HG03097 (cell line): ENCODE measurements at regions not wholly inside any gene's neighbourhood (a gene's known extent, or its start where the extent isn't known, plus 50 kb on each side); places are given as distances from the start of the nearest gene placed in this dataset.

Experiments used
- ATAC-seq: cut with Tn5 transposase; IDR thresholded peaks from one replicate; pipeline ENCODE4 v1.9.1; 2021; ENCODE audit not compliant: unreplicated experiment, low FRiP score

GRCh38 chr5:167797933-167798332 is 493.5 kb upstream of the WWC1 start:
- ATAC-seq, result no peak

- ATAC-seq, result no peak
These were observed 493.0 kb upstream of the WWC1 start for GRCh38 chr5:167798448-167798847.

- no peak for ATAC-seq
These were observed 491.0 kb upstream of the WWC1 start for GRCh38 chr5:167800427-167800826.

- ATAC-seq, result no peak
These were observed 489.4 kb upstream of the WWC1 start for GRCh38 chr5:167801999-167802398.

- ATAC-seq, result no peak
These were observed 488.6 kb upstream of the WWC1 start for GRCh38 chr5:167802755-167803431.

GRCh38 chr5:167804512-167805220 is 486.8 kb upstream of the WWC1 start:
- ATAC-seq, result no peak

GRCh38 chr5:167810573-167810972 is 480.9 kb upstream of the WWC1 start:
- no peak for ATAC-seq

GRCh38 chr5:167812871-167813270 is 478.6 kb upstream of the WWC1 start:
- ATAC-seq, result no peak

- ATAC-seq, result no peak
These were observed 478.1 kb upstream of the WWC1 start for GRCh38 chr5:167813389-167813788.

GRCh38 chr5:167814040-167814439 is 477.4 kb upstream of the WWC1 start:
- ATAC-seq, result no peak

GRCh38 chr5:167814828-167815227 is 476.6 kb upstream of the WWC1 start:
- no peak for ATAC-seq

GRCh38 chr5:167816354-167816753 is 475.1 kb upstream of the WWC1 start:
- ATAC-seq, result no peak

GRCh38 chr5:167816864-167817263 is 474.6 kb upstream of the WWC1 start:
- ATAC-seq, result no peak

GRCh38 chr5:167819406-167819805 is 472.0 kb upstream of the WWC1 start:
- peak; percentile 77 for ATAC-seq

GRCh38 chr5:167820101-167820990 is 471.1 kb upstream of the WWC1 start:
- no peak for ATAC-seq

GRCh38 chr5:167821151-167821550 is 470.3 kb upstream of the WWC1 start:
- no peak for ATAC-seq

- ATAC-seq, result no peak
These were observed 469.8 kb upstream of the WWC1 start for GRCh38 chr5:167821669-167822068.

GRCh38 chr5:167822241-167822640 is 469.2 kb upstream of the WWC1 start:
- ATAC-seq, result no peak

- ATAC-seq, result no peak
These were observed 468.0 kb upstream of the WWC1 start for GRCh38 chr5:167823405-167823804.

GRCh38 chr5:167827766-167828165 is 463.7 kb upstream of the WWC1 start:
- ATAC-seq, result no peak

GRCh38 chr5:167831754-167832504 is 459.5 kb upstream of the WWC1 start:
- no peak for ATAC-seq
